Mucosa of descending colon (tissue), 3 donors: ENCODE measurements at regions not wholly inside any gene's neighbourhood (a gene's known extent, or its start where the extent isn't known, plus 50 kb on each side); places are given as distances from the start of the nearest gene placed in this dataset.

Source experiments
- ATAC-seq: fragments of 200-7000 bp; cut with Tn5 transposase; one replicate; pipeline ENCODE4 v1.9.1; 2020; ENCODE audit warnings: mild to moderate bottlenecking, moderate library complexity
- DNase-seq, 3 donors: peaks; one replicate each; pipeline ENCODE4 v3.0.0-alpha.2; 2020
- H3K36me3 ChIP-seq: fragments of 200-600 bp; one replicate; pipeline ENCODE4 v1.8.0; 2021; ENCODE audit warnings: low read depth, mild to moderate bottlenecking
- H3K4me1 ChIP-seq: fragments of 200-600 bp; one replicate; pipeline ENCODE4 v1.8.0; 2021; ENCODE audit warnings: low read depth, mild to moderate bottlenecking
- H3K4me3 ChIP-seq: fragments of 200-600 bp; one replicate; pipeline ENCODE4 v1.8.0; 2021; ENCODE audit warnings: mild to moderate bottlenecking
- H3K9me3 ChIP-seq: fragments of 200-600 bp; one replicate; pipeline ENCODE4 v1.8.0; 2021; ENCODE audit warnings: mild to moderate bottlenecking
- intact Hi-C, 2 donors: fragments of 100-400 bp; cut with DNase I in 1 of 2; cut with micrococcal nuclease in 1 of 2; formaldehyde crosslinking; loops; one replicate each; pipeline versions ENCODE4 v1.11.0 to v1.11.1; 2022; cut with DNase I, micrococcal nuclease
- TF ChIP-seq, protein P1 (sequence below): fragments of 200-600 bp; IDR thresholded peaks from one replicate; pipeline ENCODE4 v1.8.0; 2022; ENCODE audit warnings: antibody characterized with exemption, mild to moderate bottlenecking
- donor health status: DM: no; HTN: no; CAD: no; lungs with moderate emphysema.
- donor health status: DM: no; HTN: no; CAD: no.
- donor health status: DM: no; HTN: yes; CAD: no.

DNA sequence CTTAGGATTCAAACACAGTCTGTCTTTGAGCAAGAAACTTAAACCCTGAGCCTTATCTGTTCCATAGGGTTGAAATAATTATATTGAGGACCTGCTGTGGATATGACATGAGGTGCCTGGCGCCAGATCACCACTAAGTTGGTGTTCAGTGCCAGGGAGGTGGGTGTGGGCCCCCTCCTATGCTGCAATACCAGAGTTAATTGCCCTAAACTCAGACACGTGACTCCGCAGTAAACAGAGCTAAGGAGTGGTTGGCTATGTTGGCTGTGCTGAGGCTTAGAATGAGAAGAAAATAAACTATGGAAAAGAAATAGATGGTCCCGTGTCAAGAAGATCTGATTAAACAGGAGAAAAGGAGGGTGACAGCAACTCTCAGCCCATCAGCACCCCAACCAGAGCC, 419.4 kb upstream of the JARID2 start:
- TF ChIP-seq, protein P1, sequence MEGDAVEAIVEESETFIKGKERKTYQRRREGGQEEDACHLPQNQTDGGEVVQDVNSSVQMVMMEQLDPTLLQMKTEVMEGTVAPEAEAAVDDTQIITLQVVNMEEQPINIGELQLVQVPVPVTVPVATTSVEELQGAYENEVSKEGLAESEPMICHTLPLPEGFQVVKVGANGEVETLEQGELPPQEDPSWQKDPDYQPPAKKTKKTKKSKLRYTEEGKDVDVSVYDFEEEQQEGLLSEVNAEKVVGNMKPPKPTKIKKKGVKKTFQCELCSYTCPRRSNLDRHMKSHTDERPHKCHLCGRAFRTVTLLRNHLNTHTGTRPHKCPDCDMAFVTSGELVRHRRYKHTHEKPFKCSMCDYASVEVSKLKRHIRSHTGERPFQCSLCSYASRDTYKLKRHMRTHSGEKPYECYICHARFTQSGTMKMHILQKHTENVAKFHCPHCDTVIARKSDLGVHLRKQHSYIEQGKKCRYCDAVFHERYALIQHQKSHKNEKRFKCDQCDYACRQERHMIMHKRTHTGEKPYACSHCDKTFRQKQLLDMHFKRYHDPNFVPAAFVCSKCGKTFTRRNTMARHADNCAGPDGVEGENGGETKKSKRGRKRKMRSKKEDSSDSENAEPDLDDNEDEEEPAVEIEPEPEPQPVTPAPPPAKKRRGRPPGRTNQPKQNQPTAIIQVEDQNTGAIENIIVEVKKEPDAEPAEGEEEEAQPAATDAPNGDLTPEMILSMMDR = no peak
- H3K9me3 ChIP-seq = no peaks in the 10 kb centered on the region
- peaks cover 18% of the 10 kb centered on the region for H3K4me1 ChIP-seq
- DNase-seq (peak; percentile 75 to 88 (median 75)), ATAC-seq (peak; percentile 94)
- intact Hi-C loops = no loop called here
- no peaks in the 10 kb centered on the region for H3K36me3 ChIP-seq
- H3K4me3 ChIP-seq = no peak overlapping the region

DNA sequence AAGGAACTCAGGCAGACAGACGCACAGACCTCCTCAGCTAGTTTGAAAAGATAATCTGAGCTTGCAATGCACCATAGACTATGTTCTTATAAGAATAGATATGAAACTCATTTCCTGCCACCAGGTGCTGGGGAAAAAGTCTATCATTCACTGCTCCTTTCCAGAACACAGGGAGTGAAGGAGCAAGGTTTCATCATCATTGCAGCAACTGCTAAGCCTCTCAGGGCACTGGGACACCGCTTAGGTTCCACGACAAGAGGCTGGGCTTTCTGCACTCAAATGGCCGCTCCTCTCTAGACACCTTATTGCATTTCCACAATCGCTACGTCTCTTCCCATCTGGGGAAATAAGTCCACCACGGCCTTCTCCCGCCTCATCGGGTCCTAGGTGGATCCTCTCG, 418.5 kb upstream of the JARID2 start:
- ATAC-seq (no peak), DNase-seq (no peak)
- Histone ChIP-seq H3K4me1 (peaks cover 18% of the 10 kb centered on the region), H3K36me3 (no peaks in the 10 kb centered on the region), H3K4me3 (no peak overlapping the region), H3K9me3 (no peaks in the 10 kb centered on the region)
- TF ChIP-seq, protein P1 = no peak
- intact Hi-C loops = no loop called here

DNA sequence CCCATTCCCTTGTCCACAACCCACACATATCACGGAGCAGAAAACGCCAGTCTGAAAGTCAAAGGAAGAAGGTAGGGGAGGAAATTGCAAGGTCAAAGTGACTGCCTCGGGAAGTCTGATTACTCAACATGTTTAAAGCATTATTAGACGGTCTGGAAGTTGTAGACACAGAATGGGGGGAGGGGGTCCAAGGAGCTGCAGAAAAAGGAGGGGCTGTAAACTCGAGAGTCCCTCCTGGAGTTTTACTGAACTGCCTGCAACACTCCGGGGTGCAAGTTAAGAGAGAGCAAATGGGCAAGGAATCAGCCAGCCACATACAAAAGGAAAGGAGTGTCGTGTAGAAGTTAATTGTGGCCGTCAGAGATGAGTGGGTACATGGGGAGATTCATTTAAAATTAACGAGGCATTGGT, 417.7 kb upstream of the JARID2 start:
- TF ChIP-seq, protein P1 = no peak
- no peaks in the 10 kb centered on the region for H3K36me3 ChIP-seq
- H3K9me3 ChIP-seq = no peaks in the 10 kb centered on the region
- intact Hi-C loops = no loop called here
- no peak overlapping the region for H3K4me3 ChIP-seq
- peaks cover 18% of the 10 kb centered on the region for H3K4me1 ChIP-seq
- DNase-seq = no peak
- no peak for ATAC-seq

DNA sequence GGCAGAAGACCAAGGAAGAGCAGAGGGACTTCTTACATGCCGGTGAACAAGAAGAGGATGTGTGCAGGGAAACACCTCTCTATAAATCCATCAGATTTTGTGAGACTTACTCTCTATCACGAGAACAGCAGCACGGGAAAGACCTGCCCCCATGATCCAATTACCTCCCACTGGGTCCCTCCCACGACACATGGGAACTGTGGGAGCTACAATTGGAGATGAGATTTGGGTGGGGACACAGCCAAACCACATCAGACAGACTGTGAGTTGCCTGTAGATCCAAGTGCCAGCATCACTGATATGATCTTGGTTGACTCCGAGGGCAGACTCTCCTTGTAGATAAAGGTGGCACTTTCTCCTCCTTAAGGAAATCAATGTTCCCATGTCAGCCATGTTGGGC, 414.8 kb upstream of the JARID2 start:
- no peak for ATAC-seq
- TF ChIP-seq, protein P1 = no peak
- H3K4me1 ChIP-seq = peaks cover 9% of the 10 kb centered on the region
- no peak overlapping the region for H3K4me3 ChIP-seq
- H3K9me3 ChIP-seq = no peaks in the 10 kb centered on the region
- intact Hi-C loops = no loop called here
- no peaks in the 10 kb centered on the region for H3K36me3 ChIP-seq
- DNase-seq = no peak

DNA sequence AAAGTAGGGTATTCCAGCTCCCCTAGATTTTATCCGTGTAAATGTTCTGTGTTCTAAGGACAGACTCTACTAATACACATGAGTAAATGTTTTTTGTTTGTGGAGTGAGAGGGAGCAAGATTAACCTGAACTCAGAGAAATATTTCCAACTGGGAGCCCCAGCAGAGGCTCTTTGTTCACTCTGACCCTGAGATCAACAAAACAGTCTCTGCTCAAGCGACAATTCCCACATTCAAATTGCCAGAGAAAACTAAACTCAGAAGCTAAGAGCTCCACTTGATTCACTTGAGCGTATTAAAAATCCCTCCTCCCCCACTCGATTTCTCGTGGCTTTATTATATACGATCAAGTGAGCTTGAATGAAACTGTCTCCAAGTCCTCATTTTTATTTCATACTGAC, 413.9 kb upstream of the JARID2 start:
- Histone ChIP-seq H3K9me3 (no peaks in the 10 kb centered on the region), H3K36me3 (no peaks in the 10 kb centered on the region), H3K4me3 (no peak overlapping the region), H3K4me1 (peaks cover 4% of the 10 kb centered on the region)
- intact Hi-C loops = no loop called here
- ATAC-seq (no peak), DNase-seq (no peak)
- TF ChIP-seq, protein P1 = no peak

DNA sequence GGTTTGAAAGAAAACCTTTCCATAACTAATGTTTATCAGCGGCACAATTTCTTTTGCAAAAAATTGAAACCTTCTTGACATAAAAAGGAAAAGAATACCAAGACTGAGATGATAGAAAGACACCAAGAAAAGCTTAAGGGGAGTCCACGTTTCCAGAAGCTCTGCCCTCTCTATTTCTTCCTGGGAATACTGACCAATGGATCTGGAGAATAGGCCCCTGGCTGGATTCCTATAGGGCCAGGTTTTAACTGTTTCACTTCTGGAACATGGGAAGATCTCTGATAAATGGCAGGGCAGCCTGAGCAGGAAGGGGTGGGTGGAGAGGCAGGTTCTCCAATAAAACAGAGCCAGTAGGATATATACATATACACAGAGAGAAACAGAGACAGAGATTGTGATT, 413.4 kb upstream of the JARID2 start:
- TF ChIP-seq, protein P1 = no peak
- H3K36me3 ChIP-seq = no peaks in the 10 kb centered on the region
- H3K4me1 ChIP-seq = no peaks in the 10 kb centered on the region
- H3K4me3 ChIP-seq = no peak overlapping the region
- intact Hi-C loops = no loop called here
- ATAC-seq = no peak
- H3K9me3 ChIP-seq = no peaks in the 10 kb centered on the region
- no peak for DNase-seq
